Nephron progenitor cell (in vitro differentiated cells): ENCODE measurements at regions not wholly inside any gene's neighbourhood (a gene's known extent, or its start where the extent isn't known, plus 50 kb on each side); places are given as distances from the start of the nearest gene placed in this dataset.

ENCODE experiments used
- DNase-seq: peaks from one replicate; pipeline ENCODE4 v3.0.0; 2021
- H3K27ac Mint-ChIP-seq: 2 replicates; pipeline ENCODE4 v1.8.0; 2021; ENCODE audit warnings: mild to moderate bottlenecking, moderate library complexity, mixed read lengths
- H3K27me3 Mint-ChIP-seq: 2 replicates; pipeline ENCODE4 v1.8.0; 2021; ENCODE audit warnings: mild to moderate bottlenecking, low read depth, mixed read lengths; ENCODE audit not compliant: poor library complexity
- H3K36me3 Mint-ChIP-seq: 2 replicates; pipeline ENCODE4 v1.8.0; 2021; ENCODE audit warnings: low read depth, mixed read lengths
- H3K4me1 Mint-ChIP-seq: 2 replicates; pipeline ENCODE4 v1.8.0; 2021; ENCODE audit warnings: mixed read lengths
- H3K4me3 Mint-ChIP-seq: 2 replicates; pipeline ENCODE4 v1.8.0; 2021; ENCODE audit warnings: mild to moderate bottlenecking, moderate library complexity, mixed read lengths
- H3K9me3 Mint-ChIP-seq: 2 replicates; pipeline ENCODE4 v1.8.0; 2021; ENCODE audit warnings: mild to moderate bottlenecking, moderate library complexity, mixed read lengths
- TF ChIP-seq, protein P1 (sequence below): fragments of 200-600 bp; sonication (generic); IDR thresholded peaks from 2 replicates; pipeline ENCODE4 v1.5.0; 2021; ENCODE audit warnings: antibody characterized with exemption

DNA sequence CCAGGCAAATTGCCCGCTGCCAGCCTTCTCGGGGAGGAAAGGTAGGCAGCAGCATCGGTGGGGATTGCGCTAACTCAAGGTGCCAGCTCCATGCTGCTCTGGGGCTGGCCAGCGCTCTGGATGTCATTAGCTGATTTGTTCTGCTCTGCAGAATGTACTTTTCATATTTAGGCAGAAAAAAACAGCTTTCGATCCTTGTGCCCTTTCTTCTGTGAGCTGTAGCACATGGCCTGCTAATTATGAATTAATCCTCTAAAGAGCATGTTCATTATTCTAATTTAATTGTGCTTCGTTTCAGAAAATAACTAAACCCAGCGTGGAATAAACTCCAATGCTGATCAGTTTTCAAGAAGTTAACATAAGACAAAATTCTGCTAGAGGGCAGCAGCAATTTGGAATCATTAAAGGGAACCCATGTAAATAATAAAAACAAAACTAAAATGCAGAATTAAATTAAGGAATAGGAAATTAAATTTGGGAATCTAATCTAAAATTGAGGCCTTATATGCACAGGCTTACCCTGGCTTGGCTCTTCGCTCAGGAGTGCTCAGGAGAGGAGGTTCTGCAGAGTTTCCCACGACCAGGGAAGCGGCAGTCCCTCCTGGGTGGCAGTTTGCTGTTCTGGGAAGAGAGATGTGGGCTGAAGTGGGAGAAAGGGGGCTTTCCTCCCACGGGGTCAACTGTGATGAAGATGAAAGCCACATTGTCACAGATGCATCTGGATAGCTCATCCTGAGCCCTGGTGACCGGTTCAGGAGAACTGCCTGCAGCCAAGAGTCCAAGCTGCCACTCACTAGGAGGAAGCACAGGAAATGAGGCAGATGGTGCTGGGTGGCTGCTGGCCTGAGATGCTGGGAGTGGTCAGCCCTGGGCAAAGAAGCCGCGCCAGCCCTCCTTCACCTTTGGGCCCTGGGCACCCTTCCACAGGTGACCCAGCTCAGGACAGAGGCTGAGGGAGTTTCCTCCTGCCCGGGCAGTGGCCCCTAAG lies 93.2 kb upstream of the PKDCC start:
- no peak overlapping the region for H3K4me3 Mint-ChIP-seq
- H3K27me3 Mint-ChIP-seq, result peaks cover 78% of the 10 kb centered on the region
- no peak overlapping the region for H3K27ac Mint-ChIP-seq
- TF ChIP-seq, protein P1, sequence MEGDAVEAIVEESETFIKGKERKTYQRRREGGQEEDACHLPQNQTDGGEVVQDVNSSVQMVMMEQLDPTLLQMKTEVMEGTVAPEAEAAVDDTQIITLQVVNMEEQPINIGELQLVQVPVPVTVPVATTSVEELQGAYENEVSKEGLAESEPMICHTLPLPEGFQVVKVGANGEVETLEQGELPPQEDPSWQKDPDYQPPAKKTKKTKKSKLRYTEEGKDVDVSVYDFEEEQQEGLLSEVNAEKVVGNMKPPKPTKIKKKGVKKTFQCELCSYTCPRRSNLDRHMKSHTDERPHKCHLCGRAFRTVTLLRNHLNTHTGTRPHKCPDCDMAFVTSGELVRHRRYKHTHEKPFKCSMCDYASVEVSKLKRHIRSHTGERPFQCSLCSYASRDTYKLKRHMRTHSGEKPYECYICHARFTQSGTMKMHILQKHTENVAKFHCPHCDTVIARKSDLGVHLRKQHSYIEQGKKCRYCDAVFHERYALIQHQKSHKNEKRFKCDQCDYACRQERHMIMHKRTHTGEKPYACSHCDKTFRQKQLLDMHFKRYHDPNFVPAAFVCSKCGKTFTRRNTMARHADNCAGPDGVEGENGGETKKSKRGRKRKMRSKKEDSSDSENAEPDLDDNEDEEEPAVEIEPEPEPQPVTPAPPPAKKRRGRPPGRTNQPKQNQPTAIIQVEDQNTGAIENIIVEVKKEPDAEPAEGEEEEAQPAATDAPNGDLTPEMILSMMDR, result no peak
- no peak for DNase-seq
- peaks cover 27% of the 10 kb centered on the region for H3K4me1 Mint-ChIP-seq
- H3K36me3 Mint-ChIP-seq, result no peaks in the 10 kb centered on the region
- H3K9me3 Mint-ChIP-seq, result no peaks in the 10 kb centered on the region

DNA sequence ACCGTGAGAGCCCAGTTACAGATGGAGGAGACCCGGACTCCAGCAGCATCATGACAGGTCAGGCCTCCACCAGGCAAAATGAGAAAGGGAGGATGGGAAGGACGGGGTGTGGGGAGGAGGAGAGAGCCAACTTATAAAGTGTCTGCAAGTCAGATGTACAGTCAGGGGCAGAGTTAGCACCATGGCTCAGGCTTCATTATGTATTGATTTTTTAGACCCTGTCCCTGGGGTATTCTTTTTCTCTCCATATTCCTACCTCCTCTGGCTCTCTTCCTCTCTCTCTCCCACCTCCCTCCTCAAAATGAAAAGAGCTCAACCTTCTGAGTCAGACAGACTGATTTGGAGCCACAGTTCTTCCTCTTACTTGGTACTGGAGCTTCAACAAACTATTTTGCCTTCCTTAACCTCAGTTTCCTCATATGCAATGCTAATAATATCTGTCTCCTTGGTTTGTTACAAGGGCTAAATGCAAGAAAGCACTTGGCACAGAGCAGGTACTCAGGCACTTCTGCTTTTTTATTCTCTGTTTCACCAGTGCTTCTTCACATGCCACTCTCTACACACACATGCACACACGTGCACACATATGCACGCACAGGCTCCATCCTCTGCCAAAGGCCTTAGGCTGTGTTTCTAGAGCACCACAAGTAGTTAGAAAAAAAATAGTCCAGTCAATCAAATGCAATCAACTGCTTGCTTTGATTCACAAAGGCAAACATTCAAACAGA lies 92.3 kb upstream of the PKDCC start:
- H3K27me3 Mint-ChIP-seq, result peaks cover 82% of the 10 kb centered on the region
- H3K4me1 Mint-ChIP-seq, result peaks cover 32% of the 10 kb centered on the region
- H3K36me3 Mint-ChIP-seq, result no peaks in the 10 kb centered on the region
- TF ChIP-seq, protein P1, result no peak
- H3K27ac Mint-ChIP-seq, result no peak overlapping the region
- H3K9me3 Mint-ChIP-seq, result no peaks in the 10 kb centered on the region
- no peak overlapping the region for H3K4me3 Mint-ChIP-seq
- no peak for DNase-seq

DNA sequence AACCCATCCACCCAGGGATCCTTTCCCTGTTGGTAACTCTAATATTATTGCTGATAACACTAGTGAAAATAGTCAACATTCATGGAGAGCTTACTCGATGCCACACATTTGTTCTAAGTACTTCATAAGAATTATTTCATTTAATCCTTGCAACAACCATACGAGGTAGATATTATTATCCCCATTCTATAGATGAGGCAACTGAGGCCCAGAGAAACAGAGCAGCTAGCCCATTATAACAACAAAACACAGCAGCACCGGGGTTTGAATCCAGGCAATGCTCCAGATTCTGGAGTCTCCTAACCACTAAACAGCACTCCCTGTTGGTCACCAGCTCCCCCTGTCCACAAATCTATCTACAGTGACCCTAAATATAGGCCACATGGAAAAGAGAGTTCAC lies 90.4 kb upstream of the PKDCC start:
- no peak for DNase-seq
- Mint-ChIP-seq H3K36me3 (no peaks in the 10 kb centered on the region), H3K4me3 (no peak overlapping the region), H3K27me3 (peaks cover 80% of the 10 kb centered on the region), H3K9me3 (no peaks in the 10 kb centered on the region), H3K4me1 (peaks cover 51% of the 10 kb centered on the region), H3K27ac (no peak overlapping the region)
- TF ChIP-seq, protein P1, result no peak

DNA sequence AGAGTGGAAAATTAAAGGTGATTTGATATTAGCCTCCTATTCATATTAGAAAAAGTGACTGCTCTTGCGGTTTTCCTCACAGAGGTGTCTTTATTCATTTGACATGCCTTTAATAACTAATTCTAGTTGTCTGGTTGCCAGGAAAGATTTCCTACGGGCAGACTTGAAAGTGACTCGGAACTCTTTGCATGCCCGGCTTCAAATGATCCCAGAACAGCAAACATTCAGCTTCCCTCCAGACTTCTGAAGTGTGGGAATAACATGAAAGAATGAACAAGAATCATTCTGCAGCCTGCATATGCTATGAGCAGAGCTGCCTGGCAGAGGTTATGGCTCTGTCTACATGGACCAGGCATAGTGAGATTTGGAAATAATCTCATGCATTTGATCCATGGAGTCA lies 89.6 kb upstream of the PKDCC start:
- no peak overlapping the region for H3K27ac Mint-ChIP-seq
- H3K36me3 Mint-ChIP-seq, result no peaks in the 10 kb centered on the region
- no peak overlapping the region for H3K4me3 Mint-ChIP-seq
- peaks cover 60% of the 10 kb centered on the region for H3K4me1 Mint-ChIP-seq
- no peak for DNase-seq
- no peaks in the 10 kb centered on the region for H3K9me3 Mint-ChIP-seq
- H3K27me3 Mint-ChIP-seq, result peaks cover 73% of the 10 kb centered on the region
- TF ChIP-seq, protein P1, result no peak

DNA sequence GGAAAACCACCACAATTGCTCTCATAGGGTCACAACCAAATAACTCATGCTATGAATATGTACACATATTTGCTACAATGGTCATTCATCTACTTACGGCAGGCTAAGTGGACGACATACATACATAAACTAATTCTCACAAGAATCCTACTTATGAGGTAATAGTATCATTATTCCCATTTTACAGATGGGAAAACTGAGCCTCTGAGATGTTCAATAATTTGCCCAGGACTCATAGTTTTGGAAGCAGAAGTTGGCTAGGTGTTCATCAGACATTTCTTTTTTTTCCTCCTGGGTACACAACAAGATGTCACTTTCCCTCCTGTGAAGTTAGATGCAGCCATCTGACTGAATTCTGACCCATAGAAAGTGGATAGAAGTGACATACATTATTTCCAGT lies 89.0 kb upstream of the PKDCC start:
- Mint-ChIP-seq H3K27ac (no peak overlapping the region), H3K36me3 (no peaks in the 10 kb centered on the region), H3K4me1 (peaks cover 60% of the 10 kb centered on the region), H3K27me3 (peaks cover 67% of the 10 kb centered on the region), H3K4me3 (no peak overlapping the region), H3K9me3 (no peaks in the 10 kb centered on the region)
- TF ChIP-seq, protein P1, result no peak
- no peak for DNase-seq
